HG03575 (cell line): ENCODE measurements at regions not wholly inside any gene's neighbourhood (a gene's known extent, or its start where the extent isn't known, plus 50 kb on each side); places are given as distances from the start of the nearest gene placed in this dataset.

Source experiments
- ATAC-seq: cut with Tn5 transposase; IDR thresholded peaks from one replicate; pipeline ENCODE4 v1.9.1; 2021; ENCODE audit not compliant: unreplicated experiment, insufficient number of reproducible peaks, low FRiP score; ENCODE audit errors: extremely low read depth

DNA sequence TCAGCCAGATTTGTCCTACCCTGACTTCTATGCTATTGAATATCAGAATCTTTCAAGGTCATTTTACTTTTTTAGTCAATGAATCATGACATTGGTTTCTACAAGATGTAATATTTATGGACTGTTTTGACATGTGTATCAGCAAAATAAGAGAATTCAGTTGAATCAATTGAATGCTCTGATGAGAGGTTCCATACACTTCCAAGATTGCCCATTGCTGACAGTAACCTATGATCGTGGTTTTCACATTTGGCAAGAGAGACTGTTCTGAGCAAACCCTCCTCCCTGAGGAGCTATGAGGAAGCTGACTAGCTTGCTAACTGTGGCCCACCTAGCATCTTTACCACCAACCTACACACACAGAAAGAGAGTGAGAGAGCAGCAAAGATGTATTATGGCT lies 56.7 kb upstream of the FST start:
- no peak for ATAC-seq

DNA sequence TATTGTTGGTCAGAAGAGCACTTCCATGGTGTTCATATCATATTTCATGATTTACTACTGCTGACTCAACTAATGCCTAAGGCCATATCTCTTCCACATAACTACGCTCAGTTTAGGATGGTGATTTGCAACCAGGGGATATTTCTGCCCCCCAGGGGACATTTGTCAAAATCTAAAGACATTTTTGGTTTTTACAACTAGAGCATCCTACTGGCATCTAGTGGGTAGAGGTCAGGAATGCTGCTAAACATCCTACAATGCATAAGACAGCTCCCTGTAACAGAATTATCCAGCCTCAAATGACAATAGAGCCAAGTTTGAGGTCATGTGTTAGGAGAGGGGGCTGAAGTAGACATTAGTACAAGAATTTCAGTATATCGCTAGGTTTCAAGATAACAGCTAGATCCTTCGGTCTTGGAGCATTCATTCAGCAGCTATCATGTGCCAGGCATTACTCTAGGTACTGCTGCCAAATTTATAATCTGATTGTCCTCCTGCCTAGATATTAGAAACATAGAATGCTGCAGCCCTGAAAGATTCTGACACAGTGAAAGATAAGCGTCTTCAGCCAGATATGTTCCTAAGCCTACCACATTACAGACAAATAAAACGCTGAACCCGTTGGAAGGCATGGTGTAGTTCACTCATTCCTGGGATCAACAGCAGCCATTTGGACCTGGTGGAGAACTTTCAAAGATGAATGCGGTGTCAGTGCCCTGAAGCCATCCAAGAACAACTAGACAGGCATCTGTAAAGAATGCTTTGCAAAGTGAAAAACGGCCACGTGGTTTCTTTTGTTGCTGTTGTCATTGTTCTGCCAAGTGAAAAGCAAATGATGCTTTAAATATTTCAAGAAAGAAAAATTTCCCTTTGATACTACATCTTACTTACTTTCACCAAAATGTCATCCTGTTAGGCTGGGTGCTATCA lies 55.5 kb upstream of the FST start:
- ATAC-seq, result no peak

DNA sequence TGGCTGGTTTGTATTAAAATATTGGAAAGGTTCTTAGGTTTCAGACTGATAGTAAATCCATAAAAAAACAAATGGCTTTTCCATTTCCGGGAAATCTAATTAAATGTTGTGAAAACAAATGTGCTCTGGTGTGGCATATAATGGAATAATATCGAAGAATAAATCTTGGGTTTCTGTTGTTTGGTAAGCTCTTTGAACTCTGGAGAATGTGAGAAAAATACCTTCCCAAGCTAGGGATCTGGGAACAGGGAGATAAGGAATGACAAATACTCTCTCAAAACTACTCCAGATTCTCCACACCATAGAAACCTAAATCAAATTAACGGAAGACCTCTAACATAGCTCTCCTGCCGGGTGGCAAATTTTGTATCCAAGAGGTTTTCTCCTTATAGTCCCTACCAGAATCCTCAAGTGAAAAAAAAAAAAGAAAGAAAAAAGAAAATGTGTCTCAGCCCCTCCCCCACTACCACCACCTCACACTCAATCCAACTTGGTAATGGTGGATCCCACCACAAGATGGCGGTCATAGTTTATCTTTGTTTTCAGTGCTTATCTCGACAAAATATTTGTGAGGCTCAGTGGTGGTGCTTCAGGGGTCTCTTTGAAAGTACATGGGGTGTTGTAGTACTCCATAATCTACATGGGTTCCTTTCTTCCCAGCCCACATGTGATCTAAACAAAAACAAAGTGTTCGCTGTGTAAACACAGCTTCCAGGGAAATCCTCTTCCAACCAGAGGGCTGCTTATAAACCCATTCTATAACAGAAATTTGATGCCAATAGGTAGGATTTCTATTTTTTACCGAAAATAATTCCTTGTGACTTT lies 54.5 kb upstream of the FST start:
- ATAC-seq, result no peak

DNA sequence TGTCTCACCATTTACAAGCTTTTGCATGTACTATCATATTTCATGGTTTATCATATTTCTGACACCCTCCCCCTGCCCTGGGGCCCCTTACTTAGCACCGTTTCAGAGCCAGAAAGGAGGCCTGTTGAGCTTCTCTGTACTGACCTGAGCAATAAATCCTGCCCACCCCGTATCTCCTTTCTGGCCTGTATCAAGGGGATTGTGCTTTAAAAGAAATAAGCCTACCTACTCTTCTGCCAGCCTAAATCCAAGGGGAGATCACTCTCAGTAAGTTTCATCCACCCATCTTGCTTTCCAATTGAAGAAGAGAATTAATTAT lies 54.0 kb upstream of the FST start:
- no peak for ATAC-seq

DNA sequence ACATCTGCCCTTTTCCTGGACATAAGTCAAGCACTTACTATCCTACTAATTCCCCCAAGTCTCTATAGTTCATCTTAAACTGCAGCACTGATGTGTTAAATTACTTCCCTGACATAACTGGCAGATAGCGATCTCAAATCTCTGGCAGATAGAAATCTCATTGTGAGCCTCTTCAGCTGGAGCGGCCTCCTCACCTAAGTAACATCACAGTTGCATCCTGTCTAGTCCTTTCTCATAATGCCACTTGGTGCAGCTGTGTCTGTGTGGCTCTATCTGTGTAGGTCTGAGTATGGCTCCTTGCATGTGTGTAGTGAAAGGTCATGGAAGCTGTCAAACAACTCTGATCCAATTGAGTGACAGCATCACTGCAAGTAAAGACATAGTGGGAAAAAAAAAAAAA lies 53.6 kb upstream of the FST start:
- ATAC-seq, result no peak

DNA sequence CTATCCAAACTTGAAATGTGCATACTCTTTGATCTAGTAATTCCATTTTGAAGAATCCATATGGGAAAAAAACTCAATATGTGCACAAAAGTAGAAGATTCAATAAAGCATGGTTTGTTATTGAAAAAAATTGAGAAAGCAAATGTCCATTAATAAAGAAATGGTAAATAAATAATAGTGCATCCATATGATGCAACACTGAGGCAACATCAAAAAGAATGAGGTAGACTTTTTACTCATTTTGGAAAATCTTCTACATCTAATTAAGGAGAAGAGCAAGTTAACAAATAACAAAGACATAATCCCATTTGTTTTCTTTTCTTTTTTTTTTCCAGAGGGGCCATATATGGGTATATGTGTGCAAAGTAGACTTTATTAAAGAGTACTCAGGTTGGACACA lies 52.5 kb upstream of the FST start:
- no peak for ATAC-seq

DNA sequence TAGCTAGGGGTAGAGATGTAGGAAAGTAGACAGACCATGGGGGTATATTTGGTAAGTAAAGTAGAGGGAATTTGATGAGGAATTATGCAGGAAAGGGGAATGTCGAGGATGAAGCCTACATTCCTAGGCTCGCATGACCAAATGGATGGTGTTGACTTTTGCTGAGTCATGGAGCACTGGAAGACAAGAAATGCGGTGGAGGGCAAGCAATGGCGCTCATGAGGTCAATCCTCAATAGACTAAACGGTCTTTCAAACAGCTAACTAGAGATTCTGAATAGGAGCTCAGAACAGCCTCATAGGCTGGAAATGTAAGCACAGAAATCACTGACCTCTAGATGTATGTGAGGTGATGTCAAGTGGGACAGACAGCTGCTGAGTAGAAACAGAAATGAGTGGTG lies 50.7 kb upstream of the FST start:
- no peak for ATAC-seq

DNA sequence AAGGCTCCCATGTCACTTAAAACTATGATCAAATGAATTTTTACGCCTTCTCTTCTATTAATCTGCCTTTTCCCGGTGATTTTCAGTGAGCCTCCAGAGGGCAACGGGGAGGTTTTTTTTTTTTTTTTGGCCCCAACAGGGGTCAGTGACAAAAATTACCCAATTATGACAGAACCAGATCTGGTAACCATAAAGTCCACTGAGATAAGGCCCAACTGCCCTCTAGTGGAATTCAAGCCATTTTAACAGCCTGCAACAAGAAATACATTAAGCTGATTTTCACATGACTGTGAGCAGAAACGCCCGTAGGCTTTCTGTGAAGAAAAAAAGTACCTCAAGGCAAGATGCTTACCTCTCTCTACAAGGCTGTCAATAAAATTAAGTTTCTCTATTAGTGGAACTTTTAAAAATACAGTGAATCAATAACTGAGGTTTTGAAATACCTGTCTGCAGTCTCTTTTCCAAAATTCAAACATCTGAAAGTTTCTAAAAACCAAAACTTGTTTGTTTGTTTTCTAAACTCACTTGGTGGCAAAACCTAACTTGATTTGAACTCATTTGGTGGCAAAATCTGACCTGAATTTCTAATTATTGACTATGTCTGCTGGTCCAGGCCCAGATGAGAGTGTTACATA lies 49.7 kb upstream of the FST start:
- ATAC-seq, result no peak
